Brain microvascular endothelial cell (primary cell): ENCODE measurements at regions not wholly inside any gene's neighbourhood (a gene's known extent, or its start where the extent isn't known, plus 50 kb on each side); places are given as distances from the start of the nearest gene placed in this dataset.
A peak's percentile ranks its signal among the peaks of the same experiment; 100 is the strongest.

Source experiments
- DNase-seq: peaks from one replicate; pipeline ENCODE4 v3.0.0-alpha.2; 2020
- H3K27ac ChIP-seq: fragments of 250-450 bp; sonication (Bioruptor Pico); 2 replicates; pipeline ENCODE4 v1.5.1; 2020; ENCODE audit warnings: mild to moderate bottlenecking, moderate library complexity
- H3K27me3 ChIP-seq: fragments of 250-450 bp; sonication (Bioruptor Pico); replicated peaks from 2 replicates; pipeline ENCODE4 v1.5.1; 2020; ENCODE audit warnings: mild to moderate bottlenecking
- H3K36me3 ChIP-seq: fragments of 250-450 bp; sonication (Bioruptor Pico); replicated peaks from 2 replicates; pipeline ENCODE4 v1.5.1; 2020; ENCODE audit warnings: mild to moderate bottlenecking
- H3K4me3 ChIP-seq: 2 replicates; pipeline ENCODE4 v1.5.1; 2011; ENCODE audit warnings: low read depth, mild to moderate bottlenecking, control low read depth, low read length, moderate library complexity
- CTCF ChIP-seq: IDR thresholded peaks from 2 replicates; pipeline ENCODE4 v1.5.1; 2011; ENCODE audit warnings: low read depth, mild to moderate bottlenecking, moderate library complexity, low read length, control low read depth, inconsistent platforms; ENCODE audit errors: missing control alignments
- in situ Hi-C: cut with HindIII; loops from 2 replicates; pipeline ENCODE4 v1.10.0; 2017; ENCODE audit warnings: low sequenced_read_pairs, low pct_ligation_motif_present

- no peak for TF ChIP-seq CTCF
- no peak for DNase-seq
- in situ Hi-C loops, result no loop called here
Observed at GRCh38 chr3:124235446-124235845, 243.5 kb upstream of the ROPN1 start.

GRCh38 chr3:124243177-124243859 is 251.4 kb upstream of the ROPN1 start:
- peaks cover 1% of the 10 kb centered on the region for H3K27me3 ChIP-seq
- DNase-seq, result no peak
- H3K27ac ChIP-seq, result no peak overlapping the region
- H3K36me3 ChIP-seq, result no peaks in the 10 kb centered on the region
- H3K4me3 ChIP-seq, result no peak overlapping the region
- in situ Hi-C loops, result no loop called here
- TF ChIP-seq CTCF, result no peak

More at GRCh38 chr3:124235446-124235845, 243.5 kb upstream of the ROPN1 start:
- H3K27me3 ChIP-seq, result peaks cover 2% of the 10 kb centered on the region
- H3K27ac ChIP-seq, result no peak overlapping the region
- H3K4me3 ChIP-seq, result no peak overlapping the region
- no peaks in the 10 kb centered on the region for H3K36me3 ChIP-seq

- no peak for DNase-seq
- peaks cover 1% of the 10 kb centered on the region for H3K27me3 ChIP-seq
- in situ Hi-C loops, result no loop called here
- H3K27ac ChIP-seq, result no peak overlapping the region
- no peaks in the 10 kb centered on the region for H3K36me3 ChIP-seq
- no peak overlapping the region for H3K4me3 ChIP-seq
- no peak for TF ChIP-seq CTCF
Observed at GRCh38 chr3:124246376-124246775, 254.5 kb upstream of the ROPN1 start.

- DNase-seq, result no peak
- Histone ChIP-seq H3K4me3 (no peak overlapping the region), H3K36me3 (no peaks in the 10 kb centered on the region), H3K27ac (no peak overlapping the region), H3K27me3 (peaks cover 1% of the 10 kb centered on the region)
- TF ChIP-seq CTCF, result peak; percentile 66
- in situ Hi-C loops, result no loop called here
Observed at GRCh38 chr3:124246949-124247348, 255.0 kb upstream of the ROPN1 start.

GRCh38 chr3:124248471-124249028 is 256.6 kb upstream of the ROPN1 start:
- no peaks in the 10 kb centered on the region for H3K27me3 ChIP-seq
- in situ Hi-C loops, result no loop called here
- TF ChIP-seq CTCF, result no peak
- DNase-seq, result peak; percentile 80
- no peaks in the 10 kb centered on the region for H3K36me3 ChIP-seq
- peak overlapping the region; percentile 23 for H3K27ac ChIP-seq
- no peak overlapping the region for H3K4me3 ChIP-seq
